GM18870 (cell line): ENCODE measurements at regions not wholly inside any gene's neighbourhood (a gene's known extent, or its start where the extent isn't known, plus 50 kb on each side); places are given as distances from the start of the nearest gene placed in this dataset.

Experiments used
- ATAC-seq: cut with Tn5 transposase; IDR thresholded peaks from one replicate; pipeline ENCODE4 v1.9.1; 2021; ENCODE audit warnings: moderate library complexity; ENCODE audit not compliant: unreplicated experiment

GRCh38 chr2:241924069-241924908 is 54.8 kb downstream of the RTP5 start:
- no peak for ATAC-seq

DNA sequence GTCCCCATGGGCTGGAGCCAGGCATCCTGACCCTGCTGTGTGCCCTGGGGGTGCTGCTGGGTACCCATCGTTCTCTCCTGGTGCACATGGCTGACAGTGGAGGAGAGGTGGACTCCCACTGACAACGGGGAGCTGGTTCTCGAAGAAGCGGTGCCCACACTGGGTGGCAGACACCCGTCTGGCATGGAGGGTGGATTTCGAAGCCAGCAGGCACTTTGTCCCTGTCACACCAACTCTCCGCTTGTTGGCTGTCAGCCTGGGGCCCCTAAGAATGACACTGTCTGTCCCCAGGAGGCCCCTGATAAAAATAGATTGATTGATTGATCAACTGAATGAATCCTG is 55.4 kb downstream of the RTP5 start:
- ATAC-seq = no peak

DNA sequence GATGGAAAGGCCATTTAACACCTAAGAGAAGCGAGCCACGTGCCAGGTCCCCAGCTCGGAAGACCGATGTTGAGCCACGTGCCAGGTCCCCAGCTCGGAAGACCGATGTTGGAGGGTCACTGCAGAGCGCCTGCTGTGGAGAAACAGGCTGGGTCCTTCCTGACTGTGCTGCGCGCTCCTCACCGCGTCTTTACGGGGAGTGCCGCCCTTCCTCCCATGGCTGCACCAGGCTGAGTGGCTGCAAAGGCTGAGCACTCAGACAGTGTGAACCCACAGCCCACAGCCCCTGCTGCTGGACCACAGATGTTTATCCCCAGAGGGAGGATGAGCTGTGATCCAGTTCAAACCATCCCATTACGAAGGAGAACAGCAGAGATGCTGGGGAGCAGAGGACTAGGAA is 55.7 kb downstream of the RTP5 start:
- no peak for ATAC-seq

DNA sequence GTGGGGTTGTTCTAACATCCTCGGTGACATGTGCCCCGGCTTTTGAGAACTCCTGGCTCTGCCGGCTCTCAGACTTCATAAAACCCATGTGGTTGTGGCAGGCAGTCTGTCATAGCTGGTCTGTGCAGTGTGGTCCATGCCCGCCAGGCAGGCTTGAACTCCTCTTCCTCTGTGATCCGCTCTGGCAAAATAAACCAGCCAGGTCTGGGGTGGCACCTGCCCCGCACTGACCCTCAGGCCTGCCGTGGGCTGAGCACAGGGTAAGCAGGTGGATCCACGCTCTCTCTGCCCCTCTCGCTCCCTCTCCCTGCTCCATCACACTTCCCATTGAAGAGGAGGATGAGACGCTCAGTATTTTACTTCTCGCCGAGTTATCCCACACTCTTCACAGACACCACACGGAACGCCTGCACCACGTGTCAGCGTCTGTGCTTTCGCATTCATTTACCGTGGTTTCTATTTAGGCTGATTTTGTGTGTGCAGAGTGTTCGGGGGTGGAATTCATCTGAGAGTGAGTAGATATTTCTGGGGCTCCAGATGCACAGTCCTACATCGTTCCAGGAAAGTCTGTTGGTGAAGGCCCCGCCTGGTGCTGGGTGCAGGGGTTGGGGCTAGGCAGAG is 56.4 kb downstream of the RTP5 start:
- ATAC-seq = no peak

GRCh38 chr2:241926541-241927311 is 57.2 kb downstream of the RTP5 start:
- no peak for ATAC-seq

DNA sequence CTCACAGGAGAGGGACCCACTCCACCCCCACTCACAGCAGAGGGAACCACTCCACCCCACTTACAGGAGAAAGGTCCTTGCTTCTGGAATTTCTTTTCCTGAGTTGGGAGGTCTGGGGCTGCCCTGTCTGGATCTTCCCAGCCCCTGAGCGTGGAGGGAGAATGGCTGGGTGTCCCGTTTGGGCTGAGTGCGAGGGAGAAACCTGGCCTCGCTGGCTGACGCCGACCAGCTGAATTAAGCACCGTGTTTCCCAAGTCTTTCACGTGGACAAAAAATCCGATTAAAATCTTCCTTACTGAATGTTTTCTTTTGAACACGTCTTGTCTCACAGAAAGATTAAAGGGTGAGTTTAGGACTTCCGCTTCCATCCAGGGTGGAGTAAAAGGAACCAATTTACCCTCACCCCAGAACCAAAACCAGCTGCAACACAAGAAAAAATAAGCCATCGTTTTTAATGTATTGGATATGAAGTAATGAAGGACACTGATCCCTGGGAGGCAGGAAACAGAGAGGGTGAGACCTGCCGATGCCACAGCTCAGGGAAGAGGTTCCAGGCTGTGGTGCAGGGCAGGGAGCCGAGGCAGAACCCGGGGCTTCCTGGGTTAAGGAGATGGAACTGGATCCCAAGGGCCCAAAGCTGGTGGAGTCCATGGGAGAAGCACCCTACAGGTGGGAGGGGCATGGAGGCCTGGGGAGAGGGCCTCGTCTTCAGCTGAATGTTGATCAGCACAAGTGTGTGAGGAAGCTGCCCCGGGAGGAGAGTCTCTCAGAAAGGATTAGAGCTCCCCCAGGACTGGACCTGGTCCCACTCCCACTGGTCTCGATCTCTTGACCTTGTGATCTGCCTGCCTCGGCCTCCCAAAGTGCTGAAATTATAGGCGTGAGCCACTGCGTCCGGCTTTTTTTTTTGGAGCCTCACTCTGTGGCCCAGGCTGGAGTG is 60.3 kb downstream of the RTP5 start:
- ATAC-seq = no peak

- ATAC-seq = no peak
Observed at GRCh38 chr2:241931084-241931975, 61.8 kb downstream of the RTP5 start.

DNA sequence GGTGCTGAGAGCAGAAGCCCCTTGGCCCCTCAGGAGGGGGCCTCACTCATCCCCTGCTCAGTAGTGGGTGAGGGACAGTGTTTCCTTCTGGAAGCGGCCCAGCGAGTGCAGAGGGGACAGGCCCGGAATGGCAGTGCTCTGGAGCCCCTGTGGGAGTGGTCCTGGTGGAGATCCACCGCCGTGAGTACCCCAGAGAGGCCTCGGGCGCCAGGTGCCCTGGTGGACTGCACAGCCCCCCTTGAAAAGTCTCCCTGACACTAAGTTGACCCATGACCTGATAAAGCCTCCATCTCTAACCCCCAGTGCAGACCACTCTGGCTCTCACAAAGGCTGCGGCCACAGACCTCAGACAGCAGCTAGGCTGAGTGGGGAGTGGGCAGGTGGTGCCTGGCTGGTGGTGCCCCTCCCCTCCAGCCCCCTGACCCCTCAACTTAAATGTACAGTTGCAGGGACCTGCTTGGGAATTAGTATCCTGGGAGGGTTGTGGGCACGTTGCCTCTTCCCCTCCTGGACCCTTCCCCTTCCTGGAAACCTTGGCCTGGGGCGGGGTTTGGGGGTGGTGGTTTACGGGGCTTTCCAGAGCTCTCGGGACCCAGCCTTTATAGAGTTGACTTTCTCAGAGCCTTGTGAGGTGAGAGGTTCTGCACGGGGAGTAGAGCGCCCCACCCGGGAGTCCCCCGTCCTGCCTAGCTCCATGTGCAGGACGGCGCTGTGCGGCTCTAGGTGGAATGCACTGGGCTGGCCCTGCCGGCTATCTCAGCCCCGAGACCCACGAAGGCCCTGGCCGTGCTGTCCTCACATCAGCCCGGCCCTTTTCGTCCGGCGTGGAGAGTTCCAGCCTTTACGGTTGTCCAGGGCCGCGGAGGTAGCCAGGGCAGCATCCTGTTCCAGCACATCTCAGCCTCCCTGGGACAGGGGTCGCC is 62.7 kb downstream of the RTP5 start:
- no peak for ATAC-seq

DNA sequence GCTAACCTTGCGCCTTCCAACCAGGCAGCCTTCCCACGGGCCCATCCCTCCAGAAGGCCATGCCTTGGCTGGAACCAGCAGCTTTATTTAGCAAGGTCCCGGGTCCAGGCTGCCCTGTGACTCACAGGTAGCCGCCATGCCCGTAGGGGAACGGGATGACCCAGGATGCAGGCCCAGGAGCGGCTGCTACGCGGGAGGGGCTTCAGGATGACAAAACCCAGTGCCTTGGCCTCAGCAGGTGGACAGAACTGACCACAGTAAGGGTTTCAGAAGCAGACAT is 63.3 kb downstream of the RTP5 start:
- no peak for ATAC-seq

- no peak for ATAC-seq
Observed at GRCh38 chr2:241933179-241933911, 63.8 kb downstream of the RTP5 start.

DNA sequence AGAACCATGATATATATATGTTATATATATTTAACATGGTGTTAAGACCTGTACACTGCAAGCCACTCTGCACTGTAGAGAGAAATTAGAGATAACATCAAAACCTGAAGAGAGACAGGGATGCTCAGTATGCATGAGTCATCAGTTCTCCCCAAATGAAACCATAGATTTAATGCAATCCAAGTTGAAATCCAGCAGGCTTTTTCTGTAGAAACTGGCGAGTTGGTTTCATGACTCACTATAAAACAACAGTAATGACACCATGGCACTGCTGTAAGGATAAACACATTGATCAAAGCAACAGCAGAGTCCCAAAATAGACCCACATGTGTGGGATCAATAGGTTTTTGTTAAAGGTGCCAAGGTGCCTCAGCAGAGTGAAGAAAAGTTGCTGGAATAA is 65.8 kb downstream of the RTP5 start:
- ATAC-seq = no peak

- no peak for ATAC-seq
Observed at GRCh38 chr2:241935774-241936173, 66.2 kb downstream of the RTP5 start.

GRCh38 chr2:241936457-241937133 is 67.1 kb downstream of the RTP5 start:
- no peak for ATAC-seq

DNA sequence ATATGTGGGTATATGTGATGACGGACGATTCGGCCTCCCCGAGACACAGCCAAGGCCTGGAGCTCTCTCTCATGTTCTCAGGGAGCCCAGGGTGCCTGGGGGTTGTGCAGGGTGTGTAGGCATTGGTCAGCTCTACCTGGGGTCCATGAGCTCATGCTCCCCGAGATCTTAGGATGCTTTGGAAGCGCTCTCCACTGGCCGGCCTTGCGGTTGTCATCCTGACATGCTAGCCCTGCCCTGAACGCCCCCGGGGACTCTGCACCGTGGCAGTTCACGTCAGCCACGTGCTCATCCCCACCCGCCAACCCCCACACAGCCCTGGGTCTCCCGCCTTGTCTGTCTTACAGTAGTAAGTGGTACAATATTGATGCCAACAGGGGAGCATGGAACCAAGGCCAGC is 67.8 kb downstream of the RTP5 start:
- no peak for ATAC-seq

DNA sequence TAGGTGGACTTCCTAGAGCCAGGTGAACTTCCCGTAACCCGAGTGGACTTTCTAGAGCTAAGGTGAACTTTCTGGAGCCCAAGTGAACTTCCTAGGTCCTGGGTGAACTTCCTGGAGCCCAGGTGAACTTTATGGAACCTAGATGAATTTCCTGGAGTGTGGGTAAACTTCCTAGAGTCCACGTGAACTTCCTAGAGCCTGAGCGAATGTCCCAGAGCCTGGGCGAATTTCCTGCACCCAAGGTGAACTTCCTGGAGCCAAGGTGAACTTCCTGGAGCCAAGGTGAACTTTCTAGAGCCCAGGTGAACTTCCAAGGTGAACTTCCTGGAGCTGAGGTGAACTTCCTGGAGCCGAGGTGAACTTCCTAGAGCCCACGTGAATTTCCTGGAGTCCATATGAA is 70.0 kb downstream of the RTP5 start:
- no peak for ATAC-seq

GRCh38 chr2:241940329-241940728 is 70.8 kb downstream of the RTP5 start:
- no peak for ATAC-seq

DNA sequence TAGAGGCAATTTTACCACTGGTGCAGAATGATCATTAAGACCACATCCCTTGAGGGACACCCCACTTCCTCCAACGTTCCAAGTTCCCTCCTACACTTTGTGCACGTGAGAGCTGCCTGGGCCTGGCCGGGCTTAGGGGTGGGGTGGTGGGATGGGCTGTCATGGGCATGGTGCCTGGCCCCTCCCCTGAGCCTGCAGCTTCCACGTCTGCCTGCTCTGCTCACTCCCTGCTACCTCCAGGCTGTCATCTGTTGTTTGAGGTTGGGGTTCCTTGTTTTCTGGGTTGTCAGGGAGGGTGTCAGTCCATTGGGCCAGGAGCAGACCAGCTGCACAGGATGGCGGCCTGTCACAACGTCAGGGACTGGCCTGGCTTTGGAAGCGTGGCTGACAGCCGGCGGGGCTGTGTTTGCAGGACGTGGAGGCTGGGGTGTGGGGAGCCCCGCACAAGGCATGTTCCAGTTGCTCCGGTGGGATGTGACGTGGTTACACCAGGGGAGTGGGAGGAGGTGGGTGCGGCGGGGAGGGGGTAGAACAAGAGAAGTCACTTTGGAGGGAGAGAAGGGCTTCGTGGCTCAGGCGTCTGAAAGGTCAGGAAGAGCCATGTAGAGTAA is 72.3 kb downstream of the RTP5 start:
- ATAC-seq = no peak
